ENCODE measurements at regions not wholly inside any gene's neighbourhood (a gene's known extent, or its start where the extent isn't known, plus 50 kb on each side); places are given as distances from the start of the nearest gene placed in this dataset.
"Not testable (repeated sequence)": the region's sequence is repeated elsewhere in the genome, so short reads cannot be mapped to it uniquely, and the experiment has no call there.

DNA sequence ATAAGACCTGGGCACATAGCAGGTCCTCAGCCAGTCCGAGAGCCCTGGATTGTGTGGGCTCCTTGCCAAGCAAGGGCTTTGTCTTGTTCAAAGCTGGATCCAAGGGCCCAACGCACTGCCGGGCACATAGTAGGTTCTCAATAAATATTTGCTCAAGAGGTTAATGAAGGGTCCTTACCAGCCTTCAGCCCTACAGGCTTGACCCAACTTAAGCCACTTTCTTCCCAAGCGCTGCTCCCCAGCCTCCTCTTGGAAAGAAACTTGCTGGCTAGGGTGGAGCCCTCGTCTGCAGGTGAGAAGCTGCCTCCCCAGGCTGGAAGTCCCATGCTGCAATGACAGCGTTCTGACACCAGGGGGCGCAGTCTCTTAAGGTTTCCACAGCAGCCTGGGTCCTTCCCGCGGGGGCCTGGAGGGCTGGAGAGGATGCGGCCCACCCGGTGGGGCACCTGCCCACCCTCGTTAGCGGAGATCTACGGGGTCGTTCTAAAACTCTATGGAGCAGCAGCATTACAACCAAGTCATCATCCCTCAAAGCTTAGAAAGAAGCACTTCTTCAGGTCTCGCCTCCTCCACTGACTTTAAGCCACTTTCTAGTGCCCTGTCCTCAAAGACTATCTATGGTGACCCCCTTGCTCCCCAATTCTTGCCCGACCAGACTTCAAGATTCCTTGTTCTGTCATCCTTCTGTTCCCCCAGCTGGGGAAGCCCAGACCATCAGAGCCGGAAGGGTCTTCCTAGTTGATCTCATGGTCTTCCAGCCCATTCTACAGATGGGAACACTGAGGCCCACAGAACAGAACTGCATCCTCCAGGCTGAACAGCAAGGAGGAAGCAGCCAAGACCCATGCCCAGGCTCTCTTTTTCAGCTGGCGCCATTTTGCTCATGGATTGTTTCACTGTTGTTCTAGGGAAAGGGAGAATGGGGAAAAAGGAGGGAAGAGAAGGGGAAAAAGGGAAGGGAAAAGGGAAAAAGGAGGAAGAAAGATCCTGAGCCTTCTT lies 115.4 kb downstream of the LHX2 start:
- peak; percentile 74 for DNase-seq

DNA sequence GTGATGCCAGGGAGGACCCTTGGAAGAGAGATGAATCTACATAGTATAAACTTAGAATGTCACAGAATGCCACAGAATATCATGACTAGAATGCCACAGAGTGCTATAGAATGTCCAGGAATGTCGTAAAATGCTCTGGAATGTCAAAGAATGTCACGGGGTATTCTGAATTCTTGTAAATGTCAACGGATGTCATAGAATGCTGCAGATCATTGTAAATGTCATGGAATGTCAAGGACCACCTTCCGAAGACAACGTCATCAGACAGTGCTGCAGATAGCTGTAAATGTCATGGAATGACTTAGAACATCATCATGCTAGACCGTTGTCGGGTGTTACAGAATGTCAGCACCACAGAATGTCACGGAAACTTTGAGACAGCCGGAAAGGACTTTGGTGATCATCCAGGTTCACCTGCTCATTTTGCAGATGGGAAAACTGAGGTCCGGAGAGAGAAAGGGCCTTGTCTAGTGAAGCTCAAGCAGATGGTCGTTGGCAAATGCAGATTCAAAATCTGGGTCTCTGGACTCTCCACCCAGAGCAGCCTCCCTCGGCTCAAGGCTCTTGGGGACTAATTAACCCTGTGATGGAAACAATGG lies 117.1 kb downstream of the LHX2 start:
- DNase-seq: no peak

DNA sequence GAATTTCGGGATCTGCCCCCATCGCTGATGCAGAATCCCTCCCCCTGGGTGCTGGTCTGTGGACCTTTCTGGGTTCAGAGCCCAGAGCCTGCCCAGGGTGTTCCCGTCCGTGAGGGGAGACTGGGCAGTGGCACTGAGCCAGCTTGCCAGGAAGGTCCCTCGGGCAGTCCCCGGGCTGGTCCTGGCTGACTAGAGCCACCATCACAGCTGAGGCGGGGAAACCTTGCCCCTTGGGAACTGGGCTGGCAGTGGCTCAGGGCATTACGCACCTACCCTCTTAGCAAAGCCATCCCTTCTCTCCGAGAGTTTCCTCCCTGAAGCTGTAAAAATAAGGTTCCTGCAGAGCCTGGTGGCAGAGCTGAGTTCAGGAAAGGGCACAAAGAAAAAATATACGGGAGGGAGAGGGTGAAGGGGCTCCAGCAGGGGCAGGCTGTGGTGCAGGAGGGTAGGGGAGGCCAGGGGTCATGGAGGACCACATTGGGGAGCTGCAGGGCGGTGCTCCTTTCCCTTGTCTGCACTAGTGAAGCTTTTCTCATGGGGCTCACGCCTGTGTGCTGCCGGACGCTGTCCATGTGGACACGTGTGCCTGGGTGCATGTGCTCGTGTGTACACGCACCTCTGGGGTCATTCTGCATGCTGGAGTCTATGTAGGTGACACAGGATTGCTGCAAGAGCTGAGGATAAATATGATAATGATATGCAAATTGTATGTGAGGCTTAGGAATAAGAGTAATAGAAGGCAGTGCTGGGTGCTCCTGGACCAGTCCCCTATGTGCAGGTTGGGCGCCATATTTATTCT lies 118.9 kb downstream of the LHX2 start:
- no peak for DNase-seq

DNA sequence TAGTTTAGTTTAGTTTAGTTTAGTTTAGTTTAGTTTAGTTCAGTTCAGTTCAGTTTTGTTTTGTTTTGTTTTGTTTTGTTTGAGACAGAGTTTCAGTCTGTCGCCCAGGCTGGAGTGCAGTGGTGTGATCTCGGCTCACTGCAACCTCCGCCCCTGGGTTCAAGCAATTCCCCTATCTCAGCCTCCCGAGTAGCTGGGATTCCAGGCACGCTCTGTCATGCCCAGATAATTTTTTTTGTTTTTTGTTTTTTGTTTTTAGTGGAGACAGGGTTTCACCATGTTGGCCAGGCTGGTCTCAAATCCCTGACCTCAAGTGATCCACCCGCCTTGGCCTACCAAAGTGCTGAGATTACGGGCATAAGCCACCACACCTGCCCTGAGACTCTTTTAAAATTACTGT lies 120.0 kb downstream of the LHX2 start:
- DNase-seq: not testable (repeated sequence)

DNA sequence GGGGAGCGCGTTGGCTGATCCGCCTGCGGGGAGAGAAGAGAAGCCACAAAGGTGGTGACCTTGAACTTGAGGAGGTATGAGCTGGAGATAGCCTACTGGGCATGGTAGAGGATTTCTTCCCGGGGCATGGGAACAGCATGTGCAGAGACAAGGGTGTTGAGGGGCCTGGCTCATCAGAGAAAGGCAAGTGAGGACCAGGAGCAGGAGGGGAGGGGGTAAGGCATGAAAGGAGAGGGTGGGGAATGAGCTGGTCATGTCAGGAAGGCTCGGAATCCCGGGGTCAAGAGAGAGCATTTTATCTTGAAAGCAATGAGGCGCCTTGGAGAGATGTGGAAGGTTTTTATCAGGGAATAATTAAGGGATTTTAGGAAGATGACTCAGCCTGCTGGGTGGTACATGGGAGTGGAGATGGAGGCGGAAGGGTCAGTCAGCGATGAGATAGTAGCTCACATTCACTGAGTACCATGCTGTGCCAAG lies 121.1 kb downstream of the LHX2 start:
- no peak for DNase-seq

DNA sequence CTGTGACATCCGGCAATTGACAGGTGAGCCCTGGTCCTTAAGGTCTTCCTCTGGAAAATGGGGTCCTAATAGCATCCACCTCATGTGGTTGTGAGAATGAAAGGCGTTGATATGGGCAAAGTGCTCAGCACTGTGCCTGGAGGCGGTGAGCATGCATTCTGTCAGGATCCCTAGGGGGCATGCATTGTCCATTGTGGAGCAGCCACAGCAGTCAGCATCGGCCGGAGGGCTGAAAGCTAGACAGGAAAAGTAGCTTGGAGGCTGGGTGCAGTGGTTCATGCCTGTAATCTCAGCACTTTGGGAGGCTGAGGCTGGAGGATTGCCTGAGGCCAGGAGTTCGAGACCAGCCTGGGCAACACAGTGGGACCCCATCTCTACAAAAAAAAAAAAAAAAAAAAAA lies 122.2 kb downstream of the LHX2 start:
- DNase-seq: no peak

DNA sequence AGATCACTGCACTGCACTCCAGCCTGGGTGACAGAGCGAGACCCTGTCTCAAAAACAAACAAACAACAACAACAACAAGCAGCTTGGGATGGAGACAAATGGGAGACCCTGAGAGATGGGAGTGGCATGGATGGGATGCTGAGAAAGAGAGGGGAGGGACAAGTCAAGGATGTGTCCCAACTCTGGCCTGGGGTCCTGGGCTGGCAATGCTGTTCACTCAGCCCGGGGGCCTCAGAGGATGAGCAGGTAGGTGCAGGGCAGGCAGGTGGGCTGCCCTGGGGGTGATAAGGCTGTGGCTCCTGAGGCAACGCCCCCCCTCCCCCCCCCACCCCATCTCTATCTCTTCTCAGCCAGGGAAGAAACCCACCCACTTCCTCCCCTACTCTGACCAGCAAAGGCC lies 123.0 kb downstream of the LHX2 start:
- no peak for DNase-seq

DNA sequence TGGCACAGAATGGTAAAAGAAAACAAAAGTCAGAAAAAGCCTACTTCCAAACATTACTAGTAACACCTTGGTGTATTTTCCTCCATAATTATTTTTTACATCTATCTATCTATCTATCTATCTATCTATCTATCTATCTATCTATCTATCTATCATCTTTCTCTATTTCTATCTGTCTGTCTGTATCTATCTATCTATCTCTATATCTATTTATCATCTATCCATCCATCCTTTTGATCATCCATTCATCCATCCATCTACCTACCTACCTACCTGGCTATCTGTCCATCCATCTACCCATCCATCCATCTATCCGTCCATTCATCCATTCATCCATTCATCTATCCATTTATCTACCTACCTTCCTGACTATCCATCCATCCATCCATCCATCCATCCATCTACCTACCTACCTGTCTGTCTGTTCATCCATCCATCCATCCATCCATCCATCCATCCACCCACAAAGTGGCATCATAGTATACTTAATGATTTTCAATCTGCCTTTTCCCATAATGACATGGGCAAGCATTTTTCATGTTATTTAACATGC lies 121.9 kb upstream of the NEK6 start:
- no peak for DNase-seq

DNA sequence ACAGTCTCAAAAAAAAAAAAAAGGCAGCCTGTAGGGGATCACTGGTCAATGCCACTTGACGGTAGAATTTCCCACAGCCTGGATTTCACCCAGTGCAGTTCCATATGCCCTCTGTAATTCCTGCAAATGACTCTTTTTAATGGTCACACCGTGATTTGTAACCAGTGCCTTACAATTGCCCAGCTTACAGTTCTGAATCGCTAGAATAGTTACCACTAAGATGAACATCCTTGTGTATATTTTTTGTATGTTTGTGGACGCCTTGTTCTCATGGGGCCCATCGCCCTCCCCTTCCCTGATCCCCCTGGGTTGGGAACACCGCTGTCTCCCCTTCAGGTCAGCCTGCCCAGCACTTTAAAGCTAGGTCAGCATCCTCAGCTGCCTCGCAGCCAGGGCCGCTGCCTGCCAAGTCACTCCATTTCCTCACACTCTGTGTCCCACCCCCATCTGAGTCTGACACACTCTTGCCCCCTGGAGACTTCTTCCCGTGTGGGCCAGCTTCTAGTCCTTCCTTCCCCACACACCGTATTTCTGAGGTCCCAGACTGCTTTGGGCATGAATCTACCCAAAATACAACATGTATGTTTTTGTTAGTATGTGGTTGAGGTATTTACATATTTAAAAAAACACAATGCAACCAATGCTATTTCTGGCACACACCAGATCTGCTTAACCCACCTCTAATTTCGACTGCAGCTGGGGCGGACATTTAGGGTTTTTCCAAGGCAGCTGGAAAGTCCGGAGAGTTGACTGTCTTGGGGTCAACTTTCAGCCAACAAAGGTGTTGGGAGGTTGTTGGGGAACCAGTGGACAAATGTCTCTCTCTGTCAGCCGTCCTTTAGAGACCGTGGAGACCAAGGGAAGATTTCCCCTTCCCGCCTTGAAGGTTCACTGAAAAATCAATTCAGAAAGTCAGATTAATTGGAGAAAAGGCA lies 120.5 kb upstream of the NEK6 start:
- no peak for DNase-seq

DNA sequence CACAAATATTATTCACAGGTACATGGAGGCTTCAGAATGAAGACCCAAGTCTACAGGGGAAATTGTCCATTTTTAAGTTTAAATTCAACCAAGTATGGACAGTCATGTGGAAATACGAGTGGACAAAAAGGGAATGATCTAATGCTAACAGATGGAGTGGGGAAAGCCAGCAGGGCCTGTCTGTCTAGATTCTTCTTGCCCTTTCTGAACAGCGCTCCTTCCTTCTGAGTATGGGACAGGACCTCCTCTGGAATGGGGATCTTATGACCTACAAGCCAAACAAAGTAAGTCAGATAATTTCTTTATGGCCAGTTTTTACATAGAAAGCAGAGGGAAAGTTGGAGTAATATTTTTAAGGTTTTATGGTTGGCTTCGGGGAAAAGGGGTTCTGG lies 119.8 kb upstream of the NEK6 start:
- no peak for DNase-seq

DNA sequence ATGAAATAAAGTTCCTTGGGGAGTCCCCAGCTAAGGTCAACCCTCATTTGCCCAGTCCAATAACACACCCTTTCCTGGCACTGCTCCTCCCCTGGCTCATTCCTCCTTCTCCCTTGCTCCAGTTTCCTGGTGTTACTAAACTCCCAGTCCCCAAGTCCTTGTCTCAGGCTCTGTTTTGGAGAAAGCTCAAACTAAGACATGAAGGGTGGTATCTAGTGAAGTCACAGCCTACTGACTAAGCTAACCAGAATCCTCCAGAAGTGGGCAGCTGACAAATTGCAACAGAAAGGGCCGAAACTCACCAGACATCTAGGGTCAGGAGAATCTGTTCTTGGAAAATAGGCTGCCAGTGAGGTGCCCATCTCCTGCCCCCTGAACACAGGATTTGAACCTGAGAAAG lies 118.7 kb upstream of the NEK6 start:
- no peak for DNase-seq

DNA sequence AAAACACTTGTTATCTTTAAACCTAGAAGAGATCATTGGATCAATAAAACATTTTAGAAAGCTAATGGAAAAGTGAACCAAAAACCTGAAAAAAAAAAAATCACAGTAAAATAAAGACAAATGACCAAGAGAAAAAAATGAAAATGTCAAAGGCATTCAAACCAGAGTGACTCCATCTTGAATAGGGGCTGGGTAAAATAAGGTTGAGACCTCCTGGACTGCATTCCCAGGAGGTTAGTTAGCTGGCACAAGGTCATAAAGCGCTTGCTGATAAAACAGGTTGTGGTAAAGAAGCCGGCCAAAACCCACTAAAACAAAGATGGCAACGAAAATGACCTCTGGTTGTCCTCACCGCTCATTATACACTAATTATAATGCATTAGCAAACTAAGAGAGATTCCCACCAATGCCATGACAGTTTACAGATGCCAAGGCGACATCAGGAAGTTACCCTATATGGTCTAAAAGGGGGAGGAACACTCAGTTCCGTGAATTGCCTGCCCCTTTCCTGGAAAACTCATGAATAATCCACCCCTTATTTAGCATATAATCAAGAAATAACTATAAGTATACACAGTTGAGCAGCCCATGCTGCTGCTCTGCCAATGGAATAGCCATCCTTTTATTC lies 116.7 kb upstream of the NEK6 start:
- DNase-seq: no peak

DNA sequence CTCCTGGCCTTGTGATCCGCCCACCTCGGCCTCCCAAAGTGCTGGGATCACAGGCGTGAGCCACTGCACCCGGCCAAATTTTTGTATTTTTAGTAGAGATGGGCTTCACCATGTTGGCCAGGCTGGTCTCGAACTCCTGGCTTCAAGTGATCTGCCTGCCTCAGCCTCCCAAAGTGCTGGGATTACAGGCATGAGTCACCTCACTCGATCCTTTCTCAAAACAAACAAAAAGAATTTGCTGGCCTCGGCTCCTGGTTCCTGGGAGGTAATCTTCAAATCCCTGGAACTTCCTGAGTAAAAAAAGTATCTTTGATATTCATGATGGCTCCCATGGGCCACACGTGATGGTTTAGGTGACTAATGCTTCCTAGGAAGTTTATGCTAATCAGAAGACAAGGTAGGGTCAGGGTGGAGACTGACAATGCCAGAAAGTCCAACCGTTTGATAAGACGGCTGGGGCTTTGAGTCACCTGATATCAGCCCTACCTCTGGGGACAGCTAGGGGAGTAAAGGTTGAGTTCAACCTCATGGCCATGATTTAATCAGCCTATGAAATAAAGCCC lies 113.1 kb upstream of the NEK6 start:
- not testable (repeated sequence) for DNase-seq

DNA sequence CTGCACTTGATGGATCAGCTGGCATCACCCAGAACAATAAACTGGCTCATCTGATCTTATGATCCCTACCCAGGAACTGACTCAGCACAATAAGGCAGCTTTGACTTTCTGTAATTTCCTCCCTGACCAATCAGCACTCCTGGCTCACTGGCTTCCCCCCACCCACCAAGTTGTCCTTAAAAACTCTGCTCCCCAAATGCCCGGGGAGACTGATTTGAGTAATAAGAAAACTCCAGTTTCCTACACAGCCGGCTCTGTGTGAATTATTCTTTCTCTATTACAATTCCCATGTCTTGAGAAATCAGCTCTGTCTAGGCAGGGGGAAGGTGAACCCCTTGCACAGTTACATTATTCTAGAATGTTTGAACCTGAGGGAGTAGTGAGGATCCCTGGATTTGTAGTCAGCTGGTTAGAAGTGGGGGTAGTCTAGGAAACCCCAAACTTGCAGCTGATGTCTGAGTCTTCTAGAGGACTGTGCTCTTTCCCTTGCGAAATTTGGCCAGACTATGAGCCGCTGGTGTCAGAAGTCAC lies 111.7 kb upstream of the NEK6 start:
- no peak for DNase-seq

DNA sequence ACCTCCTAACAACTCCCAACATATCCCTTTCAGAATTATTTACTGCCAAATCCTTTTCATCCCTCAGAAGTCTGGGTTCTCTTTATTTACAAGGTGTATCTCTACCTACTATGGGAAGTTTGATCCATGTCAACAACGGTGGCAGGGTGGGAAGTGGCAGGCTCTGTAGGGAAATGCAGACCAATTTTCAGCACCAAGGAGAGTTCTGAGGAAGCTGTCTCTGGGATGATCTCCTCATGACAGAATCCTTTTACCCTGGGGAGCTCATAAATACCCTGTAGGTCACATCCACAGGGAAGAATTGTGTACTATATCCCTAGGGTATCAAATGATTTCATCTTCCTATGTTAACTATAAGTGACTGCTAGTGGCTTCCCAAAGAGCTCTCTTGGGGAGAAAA lies 107.8 kb upstream of the NEK6 start:
- no peak for DNase-seq

DNA sequence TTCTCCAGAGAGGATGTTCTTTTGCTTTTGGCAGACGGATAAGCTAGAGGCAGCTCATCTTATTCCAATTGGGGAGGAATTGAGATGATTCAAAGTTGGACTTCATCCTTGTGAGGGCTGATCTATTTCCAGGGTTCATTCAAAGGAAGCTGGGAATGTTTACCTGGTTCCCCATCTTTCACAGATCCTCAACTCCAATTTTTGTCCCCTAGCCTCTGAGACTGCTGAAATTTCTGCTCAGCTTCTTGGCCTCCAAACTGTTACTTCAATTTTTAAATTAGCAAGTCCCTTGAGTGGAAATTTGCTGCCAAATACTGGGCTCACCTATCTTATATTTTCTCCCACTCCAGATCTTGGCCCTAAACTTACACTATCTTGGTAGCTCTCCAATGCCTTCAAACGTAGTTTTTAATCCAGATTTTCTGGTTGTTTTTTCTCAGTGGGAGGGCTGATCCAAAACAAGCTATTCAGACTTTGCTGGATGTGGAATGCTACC lies 93.9 kb upstream of the NEK6 start:
- no peak for DNase-seq

DNA sequence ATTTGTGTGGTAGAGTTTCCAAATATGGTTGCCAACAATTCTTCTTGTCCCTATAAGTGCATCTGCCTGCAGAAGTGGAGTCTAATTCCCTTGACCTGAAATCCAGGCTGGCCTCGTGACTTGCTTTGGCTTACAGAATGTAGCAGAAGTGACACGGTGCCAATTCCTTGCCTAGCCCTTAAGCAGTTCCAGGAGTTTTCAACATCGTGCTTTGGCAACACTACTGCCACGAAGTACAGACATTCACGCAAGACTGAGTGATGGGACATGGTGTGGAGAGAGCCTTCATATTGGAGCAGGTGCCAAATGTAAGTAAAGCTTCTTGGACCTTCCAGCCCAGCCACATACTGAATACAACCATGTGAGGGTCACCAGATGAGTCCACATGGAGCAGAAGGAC lies 92.9 kb upstream of the NEK6 start:
- no peak for DNase-seq

DNA sequence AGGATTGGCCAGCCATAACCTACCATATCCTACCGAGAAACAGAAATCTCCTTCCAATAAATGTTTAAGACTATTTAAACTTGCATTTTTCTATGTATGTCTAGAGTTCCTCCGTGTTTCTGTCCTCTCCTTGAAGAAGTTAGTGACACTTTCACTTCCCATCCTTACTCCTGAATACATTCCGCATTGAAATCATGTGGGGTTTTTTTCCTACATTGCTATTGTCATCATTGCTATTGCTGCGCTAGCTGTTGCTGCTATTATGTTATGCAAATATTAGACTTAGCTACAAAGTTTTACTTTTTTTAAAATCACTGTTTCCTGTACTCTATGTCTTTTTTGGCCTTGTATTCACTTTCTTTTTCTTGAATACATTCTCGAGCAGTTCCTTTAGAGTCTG lies 83.3 kb upstream of the NEK6 start:
- no peak for DNase-seq

DNA sequence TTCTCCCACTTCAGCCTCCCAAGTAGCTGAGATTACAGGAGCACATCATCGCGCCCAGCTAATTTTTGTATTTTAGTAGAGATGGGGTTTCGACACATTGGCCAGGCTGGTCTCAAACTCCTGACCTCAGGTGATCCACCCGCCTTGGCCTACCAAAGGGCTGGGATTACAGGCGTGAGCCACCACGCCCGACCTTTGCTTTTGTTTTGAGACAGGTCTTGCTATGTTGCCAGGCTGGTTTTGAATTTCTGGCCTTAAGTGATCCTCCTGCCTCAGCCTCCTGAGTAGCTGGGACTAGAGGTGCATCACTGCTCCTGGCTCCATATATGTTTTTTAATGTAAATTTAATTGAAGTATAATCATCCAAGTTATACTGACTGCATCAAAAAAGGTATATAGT lies 80.2 kb upstream of the NEK6 start:
- not testable (repeated sequence) for DNase-seq

DNA sequence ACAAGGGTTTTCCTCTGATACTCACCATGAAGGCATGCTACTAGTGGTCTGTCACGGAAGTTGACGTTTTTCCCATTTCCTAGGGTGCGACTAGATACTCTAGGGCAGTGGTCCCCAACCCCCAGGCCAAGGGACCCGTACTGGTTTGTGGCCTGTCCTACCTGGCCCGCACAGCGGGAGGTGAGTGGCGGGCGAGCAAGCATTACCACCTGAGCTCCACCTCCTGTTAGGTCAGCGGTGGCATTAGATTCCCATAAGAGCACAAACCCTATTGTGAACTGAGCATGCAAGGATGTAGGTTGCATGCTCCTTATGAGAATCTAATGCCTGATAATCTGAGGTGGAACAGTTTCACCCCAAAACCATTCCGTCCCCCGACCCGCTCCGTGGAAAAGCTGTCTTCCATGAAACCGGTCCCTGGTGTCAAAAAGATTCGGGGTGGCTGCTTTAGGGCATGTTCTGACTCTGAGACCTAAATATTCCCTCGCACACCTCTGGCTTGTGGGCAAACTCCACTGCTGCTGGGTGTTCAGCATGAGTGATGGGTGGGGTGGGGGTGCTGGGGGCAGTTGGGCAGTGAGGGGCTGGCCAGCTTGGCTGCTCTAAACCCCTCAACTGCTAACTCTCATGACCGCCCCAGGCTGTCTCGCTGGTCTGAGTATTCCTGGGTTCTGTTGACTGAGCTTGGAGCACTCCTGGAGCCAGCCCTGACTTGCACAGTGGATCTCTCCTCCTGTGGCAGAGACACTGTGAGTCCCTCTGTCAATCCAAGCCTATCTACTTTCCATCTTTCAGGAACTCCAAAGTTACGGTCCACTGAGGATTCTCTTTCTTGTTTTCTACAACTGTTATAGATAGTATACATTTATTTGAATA lies 78.3 kb upstream of the NEK6 start:
- no peak for DNase-seq

Data from stimulated activated CD4-positive, alpha-beta T cell treated with anti-CD3 and anti-CD28 coated beads, Interleukin-12 subunit alpha, Interleukin-12 subunit beta, amount 100 ng/mL, for 4 hours (primary cell).